H1 (cell line): ENCODE measurements at regions not wholly inside any gene's neighbourhood (a gene's known extent, or its start where the extent isn't known, plus 50 kb on each side); places are given as distances from the start of the nearest gene placed in this dataset.

Experiments
- CBX5 ChIP-seq: fragments of 300-800, 300-1000 bp; sonication (generic); IDR thresholded peaks from 2 replicates; pipeline ENCODE4 v1.7.1; 2016; ENCODE audit warnings: antibody characterized with exemption, low read length, low read depth
- EGR1 ChIP-seq: IDR thresholded peaks from 2 replicates; pipeline ENCODE4 v1.6.1; 2011; ENCODE audit warnings: low read depth, low read length, borderline replicate concordance
- HDAC6 ChIP-seq: IDR thresholded peaks from one replicate; pipeline ENCODE4 v1.7.1; 2012; ENCODE audit warnings: low read depth, mild to moderate bottlenecking, inconsistent platforms, low read length, moderate library complexity
- KDM1A ChIP-seq: fragments of 200-600, 300-600 bp; sonication (generic); IDR thresholded peaks from 2 replicates; pipeline ENCODE4 v1.7.1; 2016; ENCODE audit warnings: mild to moderate bottlenecking, low read length, borderline replicate concordance

- no peak for TF ChIP-seq EGR1
- no peak for TF ChIP-seq KDM1A
- TF ChIP-seq CBX5 = no peak
- TF ChIP-seq HDAC6 = no peak
- TF ChIP-seq, all 59 proteins: peak for 0
These were observed 1668.7 kb downstream of the SUCLG1 start (continued) for GRCh38 chr2:82790206-82791021.
